ENCODE measurements at regions not wholly inside any gene's neighbourhood (a gene's known extent, or its start where the extent isn't known, plus 50 kb on each side); places are given as distances from the start of the nearest gene placed in this dataset.

DNA sequence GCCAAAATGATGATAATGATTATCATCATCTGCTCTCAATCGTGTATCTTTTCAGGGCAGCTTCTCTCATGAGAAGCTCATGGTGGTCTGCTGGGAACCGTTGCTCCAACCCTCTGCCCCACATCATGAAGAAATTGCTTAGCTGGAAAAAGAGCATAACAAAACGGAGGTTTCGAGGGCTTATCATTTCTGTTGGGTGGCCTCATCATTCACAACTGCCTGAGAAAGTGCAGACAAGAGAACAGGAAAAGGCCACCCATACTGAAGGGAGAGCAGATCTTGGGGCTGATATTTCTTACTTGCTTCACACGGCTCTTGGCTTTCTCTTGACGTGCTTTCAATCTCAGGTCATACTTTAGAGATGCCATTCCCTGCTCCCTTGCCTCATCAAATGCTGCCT lies 471.6 kb downstream of the CD83 start:
- Mint-ChIP-seq H3K27me3 (no peaks in the 10 kb centered on the region), H3K36me3 (ENCODE audit: low read depth) (no peaks in the 10 kb centered on the region), H3K4me1 (no peaks in the 10 kb centered on the region), H3K4me3 (no peak overlapping the region), H3K27ac (no peak overlapping the region), H3K9me3 (no peaks in the 10 kb centered on the region)
- ChIA-PET CTCF (no interaction called here), POLR2A (no interaction called here)
- DNase-seq (no peak), ATAC-seq (ENCODE audit: low read depth) (no peak)
- intact Hi-C loops (cut with micrococcal nuclease): no loop called here
- TF ChIP-seq, protein P1, sequence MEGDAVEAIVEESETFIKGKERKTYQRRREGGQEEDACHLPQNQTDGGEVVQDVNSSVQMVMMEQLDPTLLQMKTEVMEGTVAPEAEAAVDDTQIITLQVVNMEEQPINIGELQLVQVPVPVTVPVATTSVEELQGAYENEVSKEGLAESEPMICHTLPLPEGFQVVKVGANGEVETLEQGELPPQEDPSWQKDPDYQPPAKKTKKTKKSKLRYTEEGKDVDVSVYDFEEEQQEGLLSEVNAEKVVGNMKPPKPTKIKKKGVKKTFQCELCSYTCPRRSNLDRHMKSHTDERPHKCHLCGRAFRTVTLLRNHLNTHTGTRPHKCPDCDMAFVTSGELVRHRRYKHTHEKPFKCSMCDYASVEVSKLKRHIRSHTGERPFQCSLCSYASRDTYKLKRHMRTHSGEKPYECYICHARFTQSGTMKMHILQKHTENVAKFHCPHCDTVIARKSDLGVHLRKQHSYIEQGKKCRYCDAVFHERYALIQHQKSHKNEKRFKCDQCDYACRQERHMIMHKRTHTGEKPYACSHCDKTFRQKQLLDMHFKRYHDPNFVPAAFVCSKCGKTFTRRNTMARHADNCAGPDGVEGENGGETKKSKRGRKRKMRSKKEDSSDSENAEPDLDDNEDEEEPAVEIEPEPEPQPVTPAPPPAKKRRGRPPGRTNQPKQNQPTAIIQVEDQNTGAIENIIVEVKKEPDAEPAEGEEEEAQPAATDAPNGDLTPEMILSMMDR (IDR thresholded peaks at IDR 0.05): no peak

DNA sequence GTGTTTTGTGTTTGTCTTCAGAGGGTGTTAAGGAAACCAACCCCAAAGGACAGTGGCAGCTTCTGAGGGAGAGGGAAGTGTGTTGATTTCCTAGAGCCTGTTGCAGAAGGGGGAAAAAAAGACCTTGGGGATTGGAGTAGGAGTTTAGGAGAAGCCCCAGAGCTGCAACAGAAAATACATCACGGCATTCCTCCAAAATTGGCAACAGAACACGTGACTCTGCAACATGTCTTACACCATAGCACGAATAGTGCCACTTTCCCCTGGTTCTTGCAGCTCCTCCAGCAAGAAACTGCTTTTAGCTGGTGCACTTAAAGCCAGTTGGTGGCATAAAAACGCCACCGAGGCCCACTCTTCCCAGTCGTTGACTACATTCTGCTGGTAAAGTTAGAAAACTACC lies 473.0 kb downstream of the CD83 start:
- Mint-ChIP-seq H3K36me3 (ENCODE audit: low read depth) (no peaks in the 10 kb centered on the region), H3K4me1 (no peaks in the 10 kb centered on the region), H3K4me3 (no peak overlapping the region), H3K27ac (no peak overlapping the region), H3K9me3 (no peaks in the 10 kb centered on the region), H3K27me3 (no peaks in the 10 kb centered on the region)
- TF ChIP-seq, protein P1 (IDR thresholded peaks at IDR 0.05): no peak
- POLR2A ChIA-PET: no interaction called here
- ATAC-seq (ENCODE audit: low read depth) (no peak), DNase-seq (no peak)
- intact Hi-C loops (cut with micrococcal nuclease): no loop called here
- CTCF ChIA-PET: no interaction called here

DNA sequence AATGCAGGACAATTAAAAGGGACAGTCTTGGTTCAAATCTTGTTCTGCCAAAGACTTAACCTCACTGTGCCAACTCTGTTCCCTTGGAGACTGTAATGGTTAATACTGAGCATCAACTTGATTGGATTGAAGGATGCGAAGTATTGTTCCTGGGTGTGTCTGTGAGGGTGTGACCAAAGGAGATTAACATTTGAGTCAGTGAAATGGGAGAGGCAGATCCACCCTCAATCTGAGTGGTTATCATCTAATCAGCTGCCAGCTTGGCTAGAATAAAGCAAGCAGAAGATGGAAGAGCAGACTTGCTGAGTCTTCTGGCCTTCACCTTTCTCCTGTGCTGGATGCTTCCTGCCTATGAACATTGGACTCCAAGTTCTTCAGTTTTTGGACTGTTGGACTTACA lies 474.4 kb downstream of the CD83 start:
- TF ChIP-seq, protein P1 (IDR thresholded peaks at IDR 0.05): no peak
- Mint-ChIP-seq H3K27ac (no peak overlapping the region), H3K4me1 (peaks cover 7% of the 10 kb centered on the region), H3K36me3 (ENCODE audit: low read depth) (no peaks in the 10 kb centered on the region), H3K9me3 (no peaks in the 10 kb centered on the region), H3K4me3 (no peak overlapping the region), H3K27me3 (no peaks in the 10 kb centered on the region)
- intact Hi-C loops (cut with micrococcal nuclease): no loop called here
- ATAC-seq (ENCODE audit: low read depth) (no peak), DNase-seq (no peak)
- ChIA-PET POLR2A (no interaction called here), CTCF (no interaction called here)

DNA sequence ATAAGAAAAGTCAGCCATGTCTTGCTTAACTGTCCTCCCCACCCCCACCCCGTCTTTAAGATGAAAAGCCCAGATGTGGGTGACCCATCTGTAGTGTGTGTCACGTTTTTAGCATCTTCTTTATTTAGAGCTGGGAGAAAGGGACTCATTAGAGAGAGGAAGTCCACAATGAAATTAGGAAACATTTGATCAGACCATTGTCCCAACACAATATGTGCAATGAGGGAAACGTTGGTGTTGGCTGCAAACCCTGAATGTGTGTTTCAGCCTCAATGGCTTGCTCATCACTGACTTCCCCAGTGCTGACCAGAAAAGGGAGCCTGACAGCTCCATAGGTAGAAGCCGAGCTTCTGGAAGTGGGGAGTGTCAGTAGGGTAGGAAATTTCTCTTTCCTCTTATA lies 475.7 kb downstream of the CD83 start:
- CTCF ChIA-PET: no interaction called here
- peaks cover 17% of the 10 kb centered on the region for H3K4me1 Mint-ChIP-seq
- POLR2A ChIA-PET: no interaction called here

DNA sequence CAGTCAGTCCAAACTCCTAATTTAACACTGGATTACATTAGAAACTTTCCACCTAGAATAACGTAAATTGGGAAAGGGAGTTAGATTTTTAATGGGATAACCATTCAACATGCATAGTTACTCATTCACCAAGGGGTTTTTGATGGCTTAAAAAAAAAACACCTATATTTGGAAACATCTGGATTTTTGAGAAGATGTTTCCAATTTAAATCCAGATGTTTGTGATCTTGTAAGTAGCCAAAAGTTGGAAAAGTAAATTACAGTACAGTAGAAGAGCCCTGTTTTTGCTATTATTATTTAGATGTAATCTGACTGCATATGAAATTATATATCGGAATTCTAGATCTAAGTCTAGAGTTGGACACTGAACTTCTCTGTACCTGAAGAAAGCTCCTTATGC lies 478.2 kb downstream of the CD83 start:
- H3K27me3 Mint-ChIP-seq: no peaks in the 10 kb centered on the region
- DNase-seq (no peak), ATAC-seq (ENCODE audit: low read depth) (no peak)
- H3K4me1 Mint-ChIP-seq: peaks cover 25% of the 10 kb centered on the region
- CTCF ChIA-PET: no interaction called here
- no peak overlapping the region for H3K4me3 Mint-ChIP-seq
- no peaks in the 10 kb centered on the region for H3K36me3 Mint-ChIP-seq (ENCODE audit: low read depth)
- no peak overlapping the region for H3K27ac Mint-ChIP-seq
- H3K9me3 Mint-ChIP-seq: no peaks in the 10 kb centered on the region
- intact Hi-C loops (cut with micrococcal nuclease): no loop called here
- POLR2A ChIA-PET: no interaction called here
- TF ChIP-seq, protein P1 (IDR thresholded peaks at IDR 0.05): no peak

More for the DNA sequence above, 475.7 kb downstream of the CD83 start:
- TF ChIP-seq, protein P1 (IDR thresholded peaks at IDR 0.05): no peak
- intact Hi-C loops (cut with micrococcal nuclease): no loop called here
- Mint-ChIP-seq H3K9me3 (no peaks in the 10 kb centered on the region), H3K4me3 (no peak overlapping the region), H3K27me3 (no peaks in the 10 kb centered on the region), H3K36me3 (ENCODE audit: low read depth) (no peaks in the 10 kb centered on the region), H3K27ac (no peak overlapping the region)
- ATAC-seq (ENCODE audit: low read depth): no peak
- no peak for DNase-seq

All from activated B cell treated with CpG ODN at 0.5 μM for 24 hours (primary cell).